HG03066 (cell line): ENCODE measurements at regions not wholly inside any gene's neighbourhood (a gene's known extent, or its start where the extent isn't known, plus 50 kb on each side); places are given as distances from the start of the nearest gene placed in this dataset.
"Not testable (repeated sequence)": the region's sequence is repeated elsewhere in the genome, so short reads cannot be mapped to it uniquely, and the experiment has no call there.

ENCODE experiments used
- ATAC-seq: cut with Tn5 transposase; IDR thresholded peaks from one replicate; pipeline ENCODE4 v1.9.1; 2021; ENCODE audit warnings: low read depth; ENCODE audit not compliant: unreplicated experiment

- ATAC-seq = no peak
Measured at GRCh38 chr5:21615195-21615765, 1237.9 kb downstream of the CDH12 start.

DNA sequence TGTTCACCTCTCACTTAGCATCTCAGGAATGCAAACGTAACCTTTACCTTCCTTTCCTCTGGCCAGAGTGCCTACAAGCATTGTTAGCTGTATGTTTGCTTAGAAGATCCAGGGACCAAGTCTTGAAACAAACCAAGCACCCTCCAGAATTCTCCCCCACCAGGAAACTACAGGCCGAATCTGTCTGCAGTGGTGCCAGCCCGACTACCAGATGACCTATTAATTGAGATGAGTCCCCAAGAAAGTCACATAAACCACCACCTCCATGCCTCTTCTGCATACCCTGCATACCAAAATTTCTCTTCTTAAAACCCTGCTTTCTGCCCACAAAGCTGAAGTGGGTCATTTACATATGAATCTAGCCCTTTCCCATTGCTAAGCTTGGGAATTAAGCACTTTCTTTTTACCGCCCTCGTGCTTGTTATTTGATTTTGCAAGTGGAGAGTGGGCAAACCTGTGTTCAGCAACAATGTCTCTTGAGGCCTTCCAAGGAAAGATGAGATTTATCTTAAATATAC, 1239.1 kb downstream of the CDH12 start:
- ATAC-seq = no peak

- ATAC-seq = no peak
Measured at GRCh38 chr5:21603796-21604195, 1249.3 kb downstream of the CDH12 start.

DNA sequence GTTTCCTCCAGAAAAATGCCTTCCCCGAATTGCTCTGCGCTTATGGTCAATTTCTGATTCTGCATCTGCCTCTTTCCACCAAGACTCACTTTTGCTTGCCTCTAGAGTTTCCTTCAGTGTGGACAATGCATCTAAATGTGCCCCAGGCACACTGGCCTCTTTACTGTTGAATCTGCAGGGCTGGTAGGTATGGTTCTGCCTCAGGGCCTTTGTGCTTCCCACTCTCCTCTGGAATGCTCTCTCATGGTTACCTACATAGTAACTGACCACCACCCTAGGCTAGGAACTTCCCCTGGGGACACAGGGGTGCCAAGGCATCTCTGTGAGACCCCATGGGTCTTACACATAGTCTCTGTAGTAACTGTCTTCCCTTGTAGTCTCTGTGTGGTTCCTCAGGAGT, 1258.6 kb downstream of the CDH12 start:
- no peak for ATAC-seq

GRCh38 chr5:21593261-21593660, 1259.9 kb downstream of the CDH12 start:
- no peak for ATAC-seq

DNA sequence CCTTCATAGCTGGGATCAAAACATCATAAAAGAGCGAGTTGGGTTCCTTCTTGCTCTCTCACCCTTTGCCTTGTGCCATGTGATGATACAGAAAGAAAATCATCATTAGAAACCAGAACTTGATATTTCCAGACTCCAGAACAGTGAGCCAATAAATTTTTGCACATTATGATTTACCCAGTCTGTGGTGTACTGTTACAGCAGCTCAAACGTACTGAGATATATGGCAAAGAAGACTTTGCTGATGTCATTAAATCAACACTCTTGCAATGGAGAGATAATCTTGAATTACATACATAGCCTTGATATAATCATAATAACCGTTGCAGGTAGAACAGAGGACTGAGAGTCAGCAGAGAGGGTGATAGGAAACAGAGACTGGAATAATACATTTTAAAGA, 1271.6 kb downstream of the CDH12 start:
- no peak for ATAC-seq

DNA sequence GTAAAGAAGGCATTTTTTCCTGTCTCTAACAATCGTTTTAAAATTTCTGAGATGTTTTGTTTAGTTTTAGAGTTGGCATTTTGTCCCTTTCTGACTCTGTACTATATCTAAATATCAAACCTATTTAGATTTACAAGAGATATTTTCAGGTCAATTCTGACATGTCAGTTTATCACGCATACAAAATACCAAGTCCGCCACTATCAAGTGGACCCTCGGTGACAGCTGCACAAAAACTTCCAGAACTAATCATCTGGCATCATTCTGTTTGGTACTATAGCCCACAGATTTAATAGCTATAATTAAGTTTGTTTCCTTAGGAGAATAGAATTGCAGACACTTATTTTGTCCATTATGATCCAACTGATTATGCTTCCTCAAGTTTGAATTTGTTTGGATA, 1278.2 kb downstream of the CDH12 start:
- ATAC-seq = no peak

DNA sequence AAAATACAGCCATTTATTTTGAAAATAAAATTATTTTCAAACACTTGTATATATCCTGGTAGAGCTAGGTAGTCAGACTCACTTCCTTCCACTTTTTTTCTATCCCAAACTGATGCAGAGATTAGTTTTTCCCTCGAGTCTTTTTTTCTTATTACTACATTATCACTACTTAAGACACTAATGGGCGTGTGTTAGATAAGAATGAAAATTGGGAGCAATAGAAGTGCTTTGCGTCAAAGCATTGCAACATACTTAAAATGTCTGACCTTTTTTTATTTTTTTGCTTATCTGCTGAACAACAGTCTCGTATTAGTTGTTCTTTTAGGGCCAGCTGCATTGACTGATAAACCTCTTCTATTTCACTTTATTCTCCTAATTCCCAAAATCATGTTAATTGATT, 1278.7 kb downstream of the CDH12 start:
- no peak for ATAC-seq

GRCh38 chr5:21573416-21574314, 1279.5 kb downstream of the CDH12 start:
- ATAC-seq = no peak

DNA sequence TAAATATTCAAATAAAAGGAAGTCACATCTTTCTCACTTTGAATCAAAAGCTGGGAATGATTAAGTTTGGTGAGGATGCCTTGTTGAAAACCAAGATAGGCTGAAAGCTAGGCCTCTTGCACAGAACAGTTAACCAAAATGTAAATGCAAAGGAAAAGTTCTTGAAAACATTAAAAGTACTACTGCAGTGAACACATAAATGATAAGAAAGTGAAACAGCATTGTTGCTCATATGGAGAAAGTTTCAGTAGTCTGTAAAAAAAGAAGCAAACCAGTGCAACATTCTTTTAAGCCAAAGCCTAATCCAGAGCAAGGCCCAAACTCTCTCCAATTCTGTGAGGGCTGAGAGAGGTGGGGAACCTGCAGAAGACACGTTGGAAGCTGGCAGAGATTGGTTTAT, 1281.9 kb downstream of the CDH12 start:
- not testable (repeated sequence) for ATAC-seq

DNA sequence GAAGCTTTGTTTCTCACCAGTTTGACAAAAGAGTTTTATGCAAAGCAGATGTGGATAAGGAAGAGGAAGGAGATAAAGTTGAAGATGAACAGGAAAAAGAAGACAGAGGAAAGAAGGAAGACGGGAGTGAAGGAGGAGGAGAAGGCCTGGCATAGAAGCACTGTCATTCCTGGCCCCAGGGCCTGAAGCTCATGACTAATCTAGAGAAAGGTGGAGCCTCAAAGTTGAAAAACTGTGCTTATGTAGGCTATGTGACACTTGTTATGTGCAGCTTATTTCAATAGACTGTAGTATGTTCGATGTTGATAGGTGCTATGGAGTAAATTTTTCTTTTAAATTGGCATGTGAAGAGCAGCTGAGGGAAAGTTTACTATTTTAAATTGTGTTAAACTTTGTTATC, 1294.0 kb downstream of the CDH12 start:
- ATAC-seq = not testable (repeated sequence)

DNA sequence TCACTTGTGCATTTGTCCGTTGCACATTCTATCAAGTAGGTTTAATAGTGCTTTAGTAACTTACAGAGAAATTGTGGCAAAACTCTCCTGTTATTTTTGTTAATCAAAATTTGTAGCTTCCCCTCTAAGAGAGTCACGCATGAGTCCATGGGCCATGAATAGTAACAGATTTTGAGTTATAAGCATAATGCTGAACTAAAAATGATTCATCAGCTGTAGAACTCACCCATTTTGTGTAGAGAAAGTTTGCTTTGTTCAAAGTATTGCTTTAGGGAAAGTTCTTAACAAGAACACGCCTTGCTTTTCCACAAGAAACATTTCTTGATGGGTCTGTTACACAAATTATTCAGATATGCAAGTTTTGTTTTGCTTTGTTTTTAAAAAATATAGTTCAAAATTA, 1300.9 kb downstream of the CDH12 start:
- ATAC-seq = not testable (repeated sequence)

DNA sequence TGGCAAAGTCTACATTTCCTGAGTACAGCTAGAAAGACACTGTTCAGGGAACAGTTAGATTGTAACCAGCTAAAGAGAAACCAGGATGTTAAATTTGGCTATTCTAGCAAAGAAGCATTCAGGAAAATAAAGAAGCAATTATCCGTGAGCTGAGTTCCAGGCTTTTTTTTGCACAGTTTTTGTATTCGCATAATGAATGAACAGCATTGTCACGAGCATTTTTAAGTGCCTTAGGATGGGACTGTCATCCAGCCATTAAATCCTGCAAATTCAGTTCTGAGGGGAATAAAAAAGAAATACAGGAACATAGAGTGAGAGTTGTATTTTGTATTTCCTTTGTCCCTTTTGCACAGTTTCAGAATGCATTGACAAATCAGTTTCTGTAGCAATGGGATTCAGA, 1302.2 kb downstream of the CDH12 start:
- ATAC-seq = not testable (repeated sequence)

GRCh38 chr5:21547656-21548055, 1305.5 kb downstream of the CDH12 start:
- ATAC-seq = not testable (repeated sequence)

DNA sequence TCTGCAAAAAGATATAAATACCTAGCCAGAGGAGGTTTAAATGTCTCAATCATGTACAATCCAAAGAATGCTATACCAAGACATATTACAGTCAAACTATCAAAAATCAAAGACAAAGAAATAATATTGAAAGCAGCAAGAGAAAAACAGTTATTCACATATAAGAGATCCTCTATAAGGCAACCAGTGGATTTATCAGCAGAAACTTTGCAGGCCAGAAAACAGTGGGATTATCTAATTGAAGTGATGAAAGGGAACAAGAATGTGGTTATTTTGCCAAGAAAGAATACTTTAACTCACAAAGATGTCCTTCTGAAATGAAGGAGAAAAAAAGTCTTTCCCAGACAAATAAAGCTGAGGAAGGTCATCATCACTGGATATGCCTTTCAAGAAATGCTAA, 1318.0 kb downstream of the CDH12 start:
- not testable (repeated sequence) for ATAC-seq

DNA sequence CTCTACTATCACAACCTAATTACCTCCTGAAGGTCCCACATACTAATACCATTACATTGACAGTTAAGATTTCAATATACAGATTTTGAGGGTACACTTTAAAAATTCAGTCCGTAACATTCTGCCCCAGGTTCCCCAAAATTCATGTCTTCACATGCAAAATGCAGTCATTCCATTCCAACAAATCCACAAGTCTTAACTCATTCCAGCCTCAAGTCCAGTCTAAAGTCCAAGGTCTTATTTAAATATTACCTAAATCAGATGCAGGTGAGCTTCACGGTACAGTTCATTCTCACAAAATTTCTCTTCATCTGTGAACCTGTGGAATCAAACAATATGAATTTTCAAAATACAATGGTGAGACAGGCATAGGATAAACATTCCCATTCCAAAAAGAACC, 1332.0 kb downstream of the CDH12 start:
- not testable (repeated sequence) for ATAC-seq

DNA sequence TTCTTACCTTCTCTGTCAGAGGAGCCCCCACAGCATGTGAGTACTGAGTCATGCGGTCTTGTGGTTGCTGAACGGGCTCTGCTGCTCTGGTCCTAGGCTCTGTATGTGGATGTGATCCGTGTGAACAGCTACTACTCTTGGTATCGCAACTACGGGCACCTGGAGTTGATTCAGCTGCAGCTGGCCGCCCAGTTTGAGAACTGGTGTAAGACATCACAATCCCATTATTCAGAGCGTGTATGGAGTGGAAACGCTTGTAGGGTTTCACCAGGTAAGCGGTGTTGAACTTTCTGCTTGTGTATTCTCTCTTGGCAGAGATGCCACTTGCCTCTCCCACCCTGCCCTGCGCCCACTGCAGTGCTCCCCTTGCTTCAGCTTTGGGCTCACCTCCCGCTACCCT, 1356.2 kb downstream of the CDH12 start:
- ATAC-seq = not testable (repeated sequence)

DNA sequence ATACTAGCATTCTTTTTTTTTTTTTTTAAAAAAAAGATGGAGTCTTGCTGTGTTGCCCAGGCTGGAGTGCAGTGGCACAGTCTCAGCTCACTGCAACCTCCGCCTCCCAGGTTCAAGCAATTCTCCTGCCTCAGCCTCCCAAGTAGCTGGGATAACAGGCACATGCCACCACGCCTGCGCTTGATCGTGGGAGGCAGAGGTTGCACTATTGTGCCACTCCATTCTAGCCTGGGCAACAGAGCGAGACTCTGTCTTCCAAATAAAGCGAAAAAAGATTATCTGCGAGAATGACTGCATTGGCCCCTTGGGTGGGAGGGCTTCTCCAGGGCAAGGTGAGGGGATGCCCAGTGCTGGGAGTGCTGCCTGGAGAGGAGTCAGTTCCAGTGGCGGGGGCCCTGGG, 1357.1 kb downstream of the CDH12 start:
- ATAC-seq = not testable (repeated sequence)

- ATAC-seq = not testable (repeated sequence)
Measured at GRCh38 chr5:21495235-21495634, 1357.9 kb downstream of the CDH12 start.

GRCh38 chr5:21494033-21494432, 1359.1 kb downstream of the CDH12 start:
- ATAC-seq = not testable (repeated sequence)

DNA sequence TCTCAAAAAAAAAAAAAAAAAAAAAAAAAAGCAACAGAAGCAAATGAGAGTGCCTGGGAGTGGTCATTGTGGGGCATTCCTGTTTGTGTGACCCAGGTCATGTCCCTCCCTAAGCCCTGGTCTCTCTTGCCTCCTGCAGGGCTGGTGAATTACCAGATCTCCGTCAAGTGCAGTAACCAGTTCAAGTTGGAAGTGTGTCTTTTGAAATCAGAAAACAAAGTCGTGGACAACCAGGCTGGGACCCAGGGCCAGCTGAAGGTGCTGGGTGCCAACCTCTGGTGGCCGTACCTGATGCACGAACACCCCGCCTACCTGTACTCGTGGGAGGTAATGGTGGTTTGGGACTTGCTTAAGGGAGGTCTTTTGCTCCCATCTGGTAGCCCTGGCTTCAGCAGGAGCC, 1362.0 kb downstream of the CDH12 start:
- ATAC-seq = not testable (repeated sequence)

DNA sequence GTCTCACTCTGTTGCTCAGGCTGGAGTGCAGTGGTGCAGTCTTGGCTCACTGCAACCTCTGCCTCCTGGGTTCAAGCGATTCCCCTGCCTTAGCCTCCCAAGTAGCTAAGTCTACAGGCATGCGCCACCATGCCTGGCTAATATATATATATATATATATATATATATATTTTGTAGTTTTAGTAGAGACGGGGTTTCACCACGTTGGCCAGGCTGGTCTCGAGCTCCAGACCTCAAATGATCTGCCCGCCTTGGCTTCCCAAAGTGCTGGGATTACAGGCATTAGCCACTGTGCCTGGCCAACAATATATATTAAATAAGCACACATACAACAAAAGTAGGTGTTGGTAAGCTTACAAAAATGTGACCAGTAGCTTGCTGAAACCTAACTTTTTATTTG, 1364.3 kb downstream of the CDH12 start:
- ATAC-seq = not testable (repeated sequence)
